ENCODE measurements at regions not wholly inside any gene's neighbourhood (a gene's known extent, or its start where the extent isn't known, plus 50 kb on each side); places are given as distances from the start of the nearest gene placed in this dataset.
"Not testable (repeated sequence)": the region's sequence is repeated elsewhere in the genome, so short reads cannot be mapped to it uniquely, and the experiment has no call there.

DNA sequence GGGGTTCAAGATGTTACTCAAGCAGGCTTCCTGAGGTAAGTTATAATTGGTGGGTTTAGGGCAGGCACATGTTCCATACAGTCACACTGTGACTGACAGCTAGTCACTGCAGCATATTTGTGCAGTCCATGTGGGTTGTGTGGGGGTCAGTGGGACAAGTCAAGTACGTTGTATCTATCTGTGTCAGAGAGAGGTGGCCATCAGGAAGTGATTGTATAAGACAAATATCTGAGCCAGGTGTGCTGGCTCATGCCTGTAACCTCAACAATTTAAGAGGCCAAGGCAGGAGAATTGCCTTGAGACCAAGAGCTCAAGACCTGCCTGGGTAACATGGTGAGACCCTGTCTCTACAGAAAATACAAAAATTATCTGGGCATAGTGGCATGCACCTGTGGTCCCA lies 509.3 kb downstream of the CENPC start:
- DNase-seq, result no peak

- DNase-seq, result no peak
Measured at GRCh38 chr4:67035501-67035900, 509.8 kb downstream of the CENPC start.

DNA sequence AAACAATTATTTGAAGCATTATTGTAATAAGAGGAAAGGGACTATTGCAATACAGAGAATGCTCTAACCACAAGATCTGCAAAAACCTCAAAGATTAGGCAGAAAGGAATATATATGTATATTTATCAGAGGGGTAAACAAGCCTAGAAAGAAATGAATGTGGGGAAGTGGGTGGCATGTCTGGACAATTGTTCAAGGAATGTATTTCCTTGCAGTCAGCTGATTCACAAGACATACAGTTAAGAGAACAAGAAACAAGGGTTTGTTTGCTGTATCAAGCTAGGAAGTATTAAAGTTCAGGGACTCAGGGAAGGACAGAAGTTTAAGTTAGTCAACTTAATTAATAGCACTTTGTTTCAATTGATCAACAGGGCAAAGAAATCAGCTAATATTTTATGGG lies 514.7 kb downstream of the CENPC start:
- DNase-seq, result no peak

DNA sequence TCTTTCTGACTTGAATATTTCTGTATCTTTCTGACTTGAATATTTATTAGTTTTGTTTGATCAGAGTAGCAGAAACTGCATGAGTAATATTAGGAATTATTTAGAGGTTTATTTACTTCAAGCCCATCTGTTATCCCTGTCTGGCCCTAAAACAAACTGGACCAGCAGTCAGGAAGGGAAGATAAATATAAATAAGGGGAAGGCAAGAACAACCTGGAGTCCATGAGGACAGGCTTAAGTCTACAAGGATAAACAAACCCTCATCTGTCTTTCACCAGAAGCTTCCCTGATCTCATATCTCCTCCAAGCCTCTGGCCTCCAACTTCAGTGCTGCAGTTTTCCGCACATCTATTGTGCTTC lies 524.9 kb downstream of the CENPC start:
- DNase-seq, result no peak

GRCh38 chr4:67019686-67020437 lies 525.4 kb downstream of the CENPC start:
- DNase-seq, result no peak

DNA sequence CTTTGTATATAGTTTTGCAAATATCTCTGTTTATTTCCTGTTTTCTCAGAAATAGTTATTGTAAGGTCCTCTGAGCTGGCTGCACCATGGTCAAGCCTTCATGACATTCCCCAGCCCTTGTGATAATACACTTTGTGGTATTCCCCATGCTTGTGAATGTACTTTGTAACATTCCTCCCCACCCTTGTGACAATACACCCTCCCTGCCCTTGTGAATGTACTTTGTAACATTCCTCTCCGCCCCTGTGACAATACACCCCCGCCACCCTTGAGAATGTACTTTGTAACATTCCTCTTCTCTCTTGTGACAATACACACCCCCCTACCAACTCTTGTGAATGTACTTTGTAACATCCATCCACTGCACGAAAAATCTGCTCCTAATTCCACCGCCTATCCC lies 530.7 kb downstream of the CENPC start:
- no peak for DNase-seq

DNA sequence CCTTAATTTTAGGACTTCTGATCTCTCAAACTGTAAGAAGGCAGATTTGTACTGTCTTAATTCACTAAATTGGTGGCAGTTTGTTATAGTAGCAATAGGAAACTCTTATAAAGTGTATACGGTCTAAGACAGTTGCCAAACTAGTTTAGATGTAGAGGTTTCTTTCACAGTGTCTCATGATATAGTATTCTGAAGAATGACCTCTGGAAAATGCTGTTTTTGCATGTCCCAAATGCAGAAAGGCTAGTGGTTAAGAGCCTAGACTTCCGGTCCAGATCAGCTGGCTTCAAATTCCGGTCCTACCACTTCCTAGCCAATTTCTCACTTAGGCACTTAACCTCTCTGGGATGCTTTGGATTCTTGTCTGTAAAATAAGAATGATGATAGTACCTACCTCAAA lies 538.5 kb downstream of the CENPC start:
- DNase-seq, result no peak

GRCh38 chr4:66991521-66991920 lies 553.8 kb downstream of the CENPC start:
- DNase-seq, result no peak

DNA sequence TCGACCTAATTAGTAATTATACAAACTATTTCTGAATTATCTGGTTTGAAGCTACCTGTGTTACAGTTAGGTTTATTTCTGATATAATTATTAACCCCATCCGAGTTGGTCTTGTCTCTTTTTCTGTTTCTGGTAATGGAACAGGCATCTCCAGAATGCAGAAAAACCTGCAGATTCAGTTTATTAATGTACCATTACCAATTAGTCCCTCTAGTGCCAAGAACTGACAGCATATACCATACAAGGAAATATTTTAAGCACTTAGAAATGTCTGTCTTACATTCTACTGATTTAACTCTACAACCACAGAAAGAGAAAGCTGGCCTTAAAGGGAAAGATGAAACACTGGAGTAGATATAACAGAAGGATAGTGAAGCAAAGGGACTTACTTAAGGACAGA lies 570.6 kb downstream of the CENPC start:
- no peak for DNase-seq

- DNase-seq, result no peak
Measured at GRCh38 chr4:66972087-66972486, 573.2 kb downstream of the CENPC start.

GRCh38 chr4:66964467-66964866 lies 580.8 kb downstream of the CENPC start:
- no peak for DNase-seq

GRCh38 chr4:66963084-66963483 lies 582.2 kb downstream of the CENPC start:
- no peak for DNase-seq

GRCh38 chr4:66959207-66959606 lies 586.1 kb downstream of the CENPC start:
- DNase-seq, result no peak

- DNase-seq, result no peak
Measured at GRCh38 chr4:66956852-66957251, 588.5 kb downstream of the CENPC start.

DNA sequence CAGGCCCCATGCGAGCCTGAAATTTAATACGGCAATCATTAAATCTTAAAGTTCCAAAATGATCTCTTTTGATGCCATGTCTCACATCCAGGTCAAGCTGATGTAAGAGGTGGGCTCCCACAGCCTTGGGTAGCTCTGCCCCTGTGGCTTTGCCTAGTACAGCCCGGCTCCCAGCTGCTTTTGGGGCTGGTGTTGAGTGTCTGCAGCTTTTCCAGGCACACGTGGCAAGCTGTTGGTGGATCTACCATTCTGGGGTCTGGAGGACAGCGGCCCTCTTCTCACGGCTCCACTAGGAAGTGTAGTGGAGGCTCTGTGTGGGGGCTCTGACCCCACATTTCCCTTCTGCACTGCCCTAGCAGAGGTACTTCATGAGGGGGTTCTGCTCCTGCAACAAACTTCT lies 588.9 kb downstream of the CENPC start:
- no peak for DNase-seq

DNA sequence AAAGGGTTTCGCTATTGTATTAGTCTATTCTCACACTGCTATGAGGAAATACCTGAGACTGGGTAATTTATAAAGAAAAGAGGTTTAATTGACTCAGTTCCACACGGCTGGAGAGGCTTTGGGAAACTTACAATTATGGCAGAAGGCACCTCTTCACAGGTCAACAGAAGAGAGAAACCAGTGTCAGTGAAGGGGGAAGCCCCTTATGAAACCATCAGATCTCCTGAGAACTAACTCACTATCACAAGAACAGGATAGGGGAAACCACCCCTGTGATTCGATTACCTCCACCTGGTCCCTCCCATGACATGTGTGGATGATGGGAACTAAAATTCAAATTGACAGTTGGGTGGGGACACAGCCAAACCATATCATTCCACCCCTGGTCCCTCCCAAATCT lies 589.5 kb downstream of the CENPC start:
- DNase-seq, result no peak

DNA sequence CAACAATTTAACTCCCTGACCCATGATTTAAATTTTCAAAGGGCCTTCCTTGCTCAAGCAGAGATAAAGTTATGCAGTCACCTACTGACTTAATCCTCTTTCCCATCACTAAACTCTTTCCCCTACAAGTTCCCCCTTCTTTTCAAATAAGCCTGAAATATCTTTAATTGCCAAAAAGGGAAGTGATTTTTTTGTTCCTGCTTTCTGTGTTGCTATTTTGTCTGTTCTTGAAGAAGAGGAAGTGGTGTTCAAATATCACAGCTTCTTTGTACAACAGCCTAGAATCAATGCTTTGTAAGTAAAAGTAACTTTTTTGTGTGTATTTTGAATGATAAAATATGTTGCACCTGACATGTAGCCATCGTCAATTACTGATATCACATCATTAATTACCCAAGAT lies 595.9 kb downstream of the CENPC start:
- no peak for DNase-seq

DNA sequence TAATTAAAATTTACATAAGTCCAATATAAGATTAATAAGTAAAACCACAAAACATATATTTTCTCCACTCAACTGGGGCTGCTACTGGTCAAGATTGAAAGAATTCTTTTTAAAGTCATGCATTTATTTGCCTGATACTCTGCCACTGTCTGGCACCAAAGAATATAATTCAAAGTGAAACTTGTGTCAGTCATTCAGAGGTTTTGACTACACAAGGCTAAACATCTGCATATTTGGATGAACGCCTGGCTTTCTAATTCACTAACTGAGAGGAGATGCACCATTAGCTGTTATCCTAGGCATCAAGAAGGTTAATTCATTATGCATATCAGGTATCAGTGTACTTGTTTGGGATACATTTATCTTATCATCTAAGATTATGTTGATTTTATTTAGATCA lies 598.5 kb downstream of the CENPC start:
- no peak for DNase-seq

- DNase-seq, result no peak
Measured at GRCh38 chr4:66943112-66943511, 602.2 kb downstream of the CENPC start.

- not testable (repeated sequence) for DNase-seq
Measured at GRCh38 chr4:66931981-66932380, 613.3 kb downstream of the CENPC start.

DNA sequence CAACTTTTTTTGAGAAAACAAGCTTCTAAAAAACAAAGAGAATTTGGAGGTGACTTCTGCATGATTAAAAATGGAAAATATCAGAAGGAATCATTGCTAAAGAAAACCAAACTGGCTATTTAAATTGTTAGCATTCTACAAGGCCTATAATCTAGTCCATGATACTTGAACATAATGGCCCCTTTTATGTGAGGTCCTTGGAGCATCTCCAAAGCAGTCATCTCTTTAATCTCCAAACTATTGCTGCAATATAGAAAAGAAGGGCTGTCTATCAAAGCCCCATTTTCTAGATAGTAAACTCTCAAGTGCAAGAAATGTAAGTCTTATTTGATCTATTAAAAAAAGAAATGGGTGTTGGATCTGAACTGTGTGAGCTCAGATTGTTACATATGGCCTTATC lies 615.1 kb downstream of the CENPC start:
- no peak for DNase-seq

DNA sequence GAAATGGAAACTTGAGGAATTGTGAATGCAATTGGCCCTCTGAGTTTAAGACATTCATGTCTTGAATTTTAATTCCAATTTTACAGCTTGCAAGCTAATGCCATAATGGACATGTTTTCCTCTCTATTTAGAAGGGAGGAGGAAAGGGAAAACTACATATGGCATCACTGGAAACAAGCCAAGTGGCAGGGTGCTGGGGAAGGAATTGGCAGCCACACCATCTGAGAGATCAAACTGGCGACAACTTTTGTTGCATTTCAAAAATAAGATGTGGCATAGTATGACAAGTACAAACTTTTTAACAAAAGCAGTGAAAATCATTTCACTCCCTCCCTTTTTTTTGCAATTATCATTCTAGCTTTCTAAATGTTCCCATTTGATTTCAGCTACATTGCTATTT lies 615.6 kb downstream of the CENPC start:
- no peak for DNase-seq

- DNase-seq, result not testable (repeated sequence)
Measured at GRCh38 chr4:66928881-66929280, 616.4 kb downstream of the CENPC start.

DNA sequence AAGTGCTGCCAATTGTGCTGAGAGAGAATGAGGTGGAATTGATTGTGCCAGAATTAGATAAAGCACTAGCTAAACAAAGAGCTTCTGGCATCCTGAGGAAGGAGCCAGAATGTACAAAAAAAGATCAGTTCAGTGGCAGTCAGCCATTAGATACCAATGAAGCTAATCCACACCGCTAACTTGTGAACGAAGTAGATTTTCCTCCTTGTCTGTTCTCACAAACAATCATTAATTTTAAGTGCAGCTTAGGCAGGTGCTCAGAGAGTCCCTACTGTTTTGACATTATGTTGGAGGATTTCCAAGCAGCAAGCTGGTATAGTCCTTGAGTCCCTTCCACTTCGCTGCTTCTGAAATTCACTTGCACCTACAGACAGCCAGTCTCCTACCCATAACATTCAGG lies 617.4 kb downstream of the CENPC start:
- DNase-seq, result no peak

DNA sequence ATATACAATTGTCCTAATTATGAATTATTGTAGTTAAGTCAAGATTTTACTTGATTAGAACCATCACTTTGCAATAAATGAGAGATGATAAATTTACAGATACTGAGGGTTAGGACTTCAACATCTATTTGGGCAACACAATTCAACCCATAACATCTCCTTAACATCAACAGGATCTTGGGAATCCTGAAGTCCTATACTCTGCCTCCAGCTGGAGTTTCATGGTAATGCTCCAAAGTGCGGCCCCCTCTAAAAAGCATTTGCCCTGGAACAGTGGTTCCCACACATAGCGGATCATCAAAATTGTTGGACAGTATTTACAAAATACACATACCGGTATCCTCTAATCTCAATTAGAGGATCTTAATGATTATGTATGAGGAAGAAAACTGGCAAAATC lies 618.6 kb downstream of the CENPC start:
- no peak for DNase-seq
